KMS-11 (cell line): ENCODE measurements at regions not wholly inside any gene's neighbourhood (a gene's known extent, or its start where the extent isn't known, plus 50 kb on each side); places are given as distances from the start of the nearest gene placed in this dataset.
"Not testable (repeated sequence)": the region's sequence is repeated elsewhere in the genome, so short reads cannot be mapped to it uniquely, and the experiment has no call there.

Experiments
- H2AFZ ChIP-seq: fragments of 200-600 bp; sonication (generic); 2 replicates; pipeline ENCODE4 v1.6.1; 2016; ENCODE audit warnings: antibody characterized with exemption, mixed run types, low read depth
- H3K27ac ChIP-seq: fragments of 200-600 bp; sonication (generic); 2 replicates; pipeline ENCODE4 v1.6.1; 2016; ENCODE audit warnings: mild to moderate bottlenecking, mixed run types
- H3K27me3 ChIP-seq: fragments of 200-600 bp; sonication (generic); 2 replicates; pipeline ENCODE4 v1.6.1; 2017; ENCODE audit warnings: mild to moderate bottlenecking, low read depth, mixed run types, moderate library complexity; ENCODE audit not compliant: insufficient read depth
- H3K36me3 ChIP-seq: fragments of 200-600 bp; sonication (generic); 2 replicates; pipeline ENCODE4 v1.6.1; 2017; ENCODE audit warnings: mild to moderate bottlenecking, mixed run types; ENCODE audit not compliant: insufficient read depth
- H3K4me1 ChIP-seq: fragments of 200-600 bp; sonication (generic); 2 replicates; pipeline ENCODE4 v1.6.1; 2016; ENCODE audit warnings: mild to moderate bottlenecking, low read depth, mixed run types; ENCODE audit not compliant: poor library complexity, severe bottlenecking
- H3K4me2 ChIP-seq: fragments of 200-600 bp; sonication (generic); 2 replicates; pipeline ENCODE4 v1.7.0; 2016; ENCODE audit warnings: mild to moderate bottlenecking, mixed run types
- H3K4me3 ChIP-seq: fragments of 200-600 bp; sonication (generic); IDR thresholded peaks from 2 replicates; pipeline ENCODE4 v1.6.1; 2017; ENCODE audit warnings: low read depth, low read length, mixed read lengths; ENCODE audit not compliant: insufficient read depth
- H3K79me2 ChIP-seq: fragments of 200-600 bp; sonication (generic); 2 replicates; pipeline ENCODE4 v1.6.1; 2016; ENCODE audit warnings: low read depth, mixed run types; ENCODE audit not compliant: insufficient read depth
- H3K9ac ChIP-seq: fragments of 200-600 bp; sonication (generic); 2 replicates; pipeline ENCODE4 v1.6.1; 2016; ENCODE audit warnings: mild to moderate bottlenecking, mixed run types
- H4K20me1 ChIP-seq: fragments of 200-600 bp; sonication (generic); 2 replicates; pipeline ENCODE4 v1.6.1; 2016; ENCODE audit warnings: mild to moderate bottlenecking, mixed run types; ENCODE audit not compliant: insufficient read depth
- TF ChIP-seq, protein P1 (sequence below): fragments of 200-600 bp; sonication (generic); conservative IDR thresholded peaks from 2 replicates; pipeline ENCODE4 v1.6.1; 2017; ENCODE audit warnings: low read depth, mild to moderate bottlenecking, antibody characterized with exemption, low read length, moderate library complexity, mixed read lengths

DNA sequence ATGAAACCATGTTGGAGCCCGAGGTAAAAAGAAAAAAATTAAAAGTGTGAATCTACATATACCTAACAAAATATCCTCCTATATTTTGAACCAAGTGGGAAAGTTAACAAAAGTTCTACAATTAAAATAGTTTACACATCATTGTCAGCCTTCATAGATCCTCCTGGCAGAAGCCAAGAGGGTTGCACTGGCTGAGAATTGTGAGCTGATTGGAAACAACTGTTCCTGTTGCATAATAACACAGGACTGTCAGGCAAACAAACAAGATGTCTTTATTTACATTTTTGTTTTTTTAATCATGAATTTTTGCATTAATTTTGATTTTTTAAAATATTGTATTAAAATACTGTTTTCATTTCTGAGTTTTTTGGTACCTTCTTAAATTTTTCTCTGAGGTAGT lies 215.2 kb upstream of the MME start:
- Histone ChIP-seq H3K79me2 (no peaks in the 10 kb centered on the region), H3K9ac (no peak overlapping the region), H3K4me1 (peaks cover 50% of the 10 kb centered on the region), H2AFZ (no peak overlapping the region), H3K27ac (no peak overlapping the region), H3K4me3 (no peak overlapping the region), H3K36me3 (no peaks in the 10 kb centered on the region), H3K4me2 (no peak overlapping the region), H4K20me1 (no peaks in the 10 kb centered on the region), H3K27me3 (no peaks in the 10 kb centered on the region)
- TF ChIP-seq, protein P1, sequence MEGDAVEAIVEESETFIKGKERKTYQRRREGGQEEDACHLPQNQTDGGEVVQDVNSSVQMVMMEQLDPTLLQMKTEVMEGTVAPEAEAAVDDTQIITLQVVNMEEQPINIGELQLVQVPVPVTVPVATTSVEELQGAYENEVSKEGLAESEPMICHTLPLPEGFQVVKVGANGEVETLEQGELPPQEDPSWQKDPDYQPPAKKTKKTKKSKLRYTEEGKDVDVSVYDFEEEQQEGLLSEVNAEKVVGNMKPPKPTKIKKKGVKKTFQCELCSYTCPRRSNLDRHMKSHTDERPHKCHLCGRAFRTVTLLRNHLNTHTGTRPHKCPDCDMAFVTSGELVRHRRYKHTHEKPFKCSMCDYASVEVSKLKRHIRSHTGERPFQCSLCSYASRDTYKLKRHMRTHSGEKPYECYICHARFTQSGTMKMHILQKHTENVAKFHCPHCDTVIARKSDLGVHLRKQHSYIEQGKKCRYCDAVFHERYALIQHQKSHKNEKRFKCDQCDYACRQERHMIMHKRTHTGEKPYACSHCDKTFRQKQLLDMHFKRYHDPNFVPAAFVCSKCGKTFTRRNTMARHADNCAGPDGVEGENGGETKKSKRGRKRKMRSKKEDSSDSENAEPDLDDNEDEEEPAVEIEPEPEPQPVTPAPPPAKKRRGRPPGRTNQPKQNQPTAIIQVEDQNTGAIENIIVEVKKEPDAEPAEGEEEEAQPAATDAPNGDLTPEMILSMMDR: no peak

DNA sequence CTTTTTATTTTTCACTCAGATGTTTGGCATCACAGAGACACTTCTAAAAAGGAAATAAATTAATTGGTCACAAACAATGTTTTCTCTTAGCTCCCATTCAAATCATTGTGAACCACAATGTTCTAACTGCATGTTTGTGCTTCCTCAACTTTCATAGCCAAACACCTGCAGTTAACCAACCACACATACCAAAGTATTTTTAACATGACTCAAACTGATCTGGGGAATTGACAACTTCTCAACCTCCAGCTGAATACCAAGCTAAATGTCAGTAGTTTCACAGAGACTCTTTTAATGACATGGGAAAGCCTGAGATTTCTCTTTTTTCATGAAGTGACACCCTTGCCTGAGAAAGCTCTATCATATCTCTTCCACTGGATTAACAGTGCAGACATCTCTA lies 217.9 kb upstream of the MME start:
- Histone ChIP-seq H4K20me1 (no peaks in the 10 kb centered on the region), H3K36me3 (no peaks in the 10 kb centered on the region), H3K27me3 (no peaks in the 10 kb centered on the region), H3K4me1 (peaks cover 63% of the 10 kb centered on the region), H3K4me2 (peak overlapping the region; percentile 61), H3K4me3 (no peak overlapping the region), H3K79me2 (no peaks in the 10 kb centered on the region), H3K27ac (peak overlapping the region; percentile 51), H3K9ac (no peak overlapping the region), H2AFZ (no peak overlapping the region)
- TF ChIP-seq, protein P1: no peak

DNA sequence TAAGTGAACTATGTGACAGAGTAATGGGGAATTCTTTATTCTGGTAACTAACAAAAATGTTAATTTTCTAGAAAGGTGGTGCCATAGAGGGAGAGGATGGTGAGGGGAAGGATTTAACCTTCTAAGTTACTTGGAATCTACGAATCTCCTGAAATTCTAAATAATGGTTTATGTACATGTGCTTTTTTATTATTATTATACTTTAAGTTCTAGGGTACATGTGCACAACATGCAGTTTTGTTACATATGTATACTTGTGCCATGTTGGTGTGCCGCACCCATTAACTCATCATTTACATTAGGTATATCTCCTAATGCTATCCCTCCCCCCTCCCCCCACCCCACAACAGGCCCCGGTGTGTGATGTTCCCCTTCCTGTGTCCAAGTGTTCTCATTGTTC lies 227.1 kb upstream of the MME start:
- H3K79me2 ChIP-seq, H3K4me3 ChIP-seq, H3K36me3 ChIP-seq, H3K4me2 ChIP-seq, H3K27ac ChIP-seq, H3K27me3 ChIP-seq, H2AFZ ChIP-seq, H3K4me1 ChIP-seq, H3K9ac ChIP-seq, H4K20me1 ChIP-seq: not testable (repeated sequence)

DNA sequence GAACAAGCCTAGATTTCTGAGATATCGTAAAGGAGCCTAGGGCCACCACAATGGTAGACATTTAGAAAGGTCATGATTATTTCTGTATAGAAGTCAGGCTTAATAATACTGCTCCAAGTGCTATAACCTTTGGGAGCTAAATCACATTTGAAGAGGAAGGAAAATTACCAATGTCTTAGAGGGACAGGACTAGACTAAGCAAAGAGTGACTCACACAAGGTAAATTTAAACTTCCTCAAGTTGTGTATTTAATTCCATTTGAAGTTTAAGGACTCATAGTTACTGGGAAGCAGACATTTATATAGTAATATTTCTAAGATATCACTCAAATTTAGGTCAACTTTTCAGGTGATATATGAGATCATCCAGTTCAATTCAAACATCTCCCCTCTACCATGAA lies 227.6 kb upstream of the MME start:
- H3K9ac ChIP-seq: no peak overlapping the region
- TF ChIP-seq, protein P1: no peak
- no peaks in the 10 kb centered on the region for H3K27me3 ChIP-seq
- H3K27ac ChIP-seq: no peak overlapping the region
- no peaks in the 10 kb centered on the region for H4K20me1 ChIP-seq
- H3K36me3 ChIP-seq: no peaks in the 10 kb centered on the region
- H3K79me2 ChIP-seq: no peaks in the 10 kb centered on the region
- H3K4me1 ChIP-seq: no peaks in the 10 kb centered on the region
- H2AFZ ChIP-seq: no peak overlapping the region
- H3K4me2 ChIP-seq: no peak overlapping the region
- no peak overlapping the region for H3K4me3 ChIP-seq

DNA sequence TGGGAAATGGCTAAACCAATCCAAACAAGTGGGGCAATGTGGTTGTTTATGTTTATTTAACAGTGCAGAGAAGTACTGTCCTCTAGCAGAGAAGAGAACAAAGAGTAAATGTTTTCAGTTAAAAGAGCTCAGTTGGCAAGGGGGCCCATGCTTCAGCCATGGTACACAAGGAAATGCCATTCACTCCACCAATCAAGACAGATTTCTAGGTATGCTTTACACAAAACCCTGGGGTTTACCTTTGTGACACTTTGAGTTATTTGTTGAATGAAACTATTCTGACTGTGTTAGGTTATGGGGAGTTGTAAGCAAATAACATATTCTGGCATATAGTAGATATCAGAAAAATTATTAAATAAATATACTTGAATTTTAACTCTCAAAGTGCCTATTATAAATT lies 228.5 kb upstream of the MME start:
- Histone ChIP-seq H3K4me3 (no peak overlapping the region), H3K4me2 (no peak overlapping the region), H3K27me3 (no peaks in the 10 kb centered on the region), H3K79me2 (no peaks in the 10 kb centered on the region), H3K9ac (no peak overlapping the region), H2AFZ (no peak overlapping the region), H3K36me3 (no peaks in the 10 kb centered on the region), H4K20me1 (no peaks in the 10 kb centered on the region), H3K27ac (no peak overlapping the region), H3K4me1 (no peaks in the 10 kb centered on the region)
- TF ChIP-seq, protein P1: no peak
